PC-9 (cell line): ENCODE measurements at regions not wholly inside any gene's neighbourhood (a gene's known extent, or its start where the extent isn't known, plus 50 kb on each side); places are given as distances from the start of the nearest gene placed in this dataset.

Experiments used
- BruUV-seq: library from RNA; stranded (reverse); fragments of 400-500 nt; replicated peaks from 2 replicates; lab custom pipeline; 2021; lab: Mats Ljungman, UMichigan
- CTCF ChIA-PET: fragments of 300-600 bp; sonication (Branson Sonifier 250); formaldehyde crosslinking; loops from one replicate; lab custom pipeline; 2022; ENCODE audit warnings: antibody characterized with exemption; lab: Charles Lee
- POLR2A ChIA-PET: fragments of 300-600 bp; sonication (Branson Sonifier 250); formaldehyde crosslinking; loops from one replicate; lab custom pipeline; 2022; ENCODE audit warnings: antibody characterized with exemption; ENCODE audit not compliant: unreplicated experiment; lab: Charles Lee
- DNase-seq, 2 experiments: peaks; one replicate each; pipeline versions ENCODE4 v3.0.0 to v3.0.0-alpha.2; 2015 to 2022; ENCODE audit warnings: mixed read lengths in 1 of 2
- H2AFZ ChIP-seq: fragments of 200-600 bp; sonication (generic); 2 replicates; pipeline ENCODE4 v1.8.1; 2017; ENCODE audit warnings: antibody characterized with exemption
- H3F3A ChIP-seq: fragments of 200-600 bp; sonication (generic); 2 replicates; pipeline ENCODE4 v1.8.1; 2017; ENCODE audit warnings: antibody characterized with exemption, mild to moderate bottlenecking, low read depth; ENCODE audit not compliant: insufficient read depth
- H3K27ac ChIP-seq: fragments of 200-600 bp; sonication (generic); 2 replicates; pipeline ENCODE4 v1.6.1; 2016; ENCODE audit warnings: mixed run types
- H3K27me3 ChIP-seq: fragments of 200-600 bp; sonication (generic); 2 replicates; pipeline ENCODE4 v1.6.1; 2016; ENCODE audit warnings: low read depth, mixed run types; ENCODE audit not compliant: insufficient read depth
- H3K36me3 ChIP-seq: fragments of 200-600 bp; sonication (generic); 2 replicates; pipeline ENCODE4 v1.6.1; 2016; ENCODE audit warnings: low read depth, mixed run types
- H3K4me1 ChIP-seq: fragments of 200-600 bp; sonication (generic); replicated peaks from 2 replicates; pipeline ENCODE4 v1.6.1; 2016; ENCODE audit warnings: mixed run types; ENCODE audit not compliant: insufficient read depth
- H3K4me2 ChIP-seq: fragments of 200-600 bp; sonication (generic); 2 replicates; pipeline ENCODE4 v1.6.1; 2017; ENCODE audit warnings: mixed run types
- H3K4me3 ChIP-seq: fragments of 200-600 bp; sonication (generic); 2 replicates; pipeline ENCODE4 v1.6.1; 2016; ENCODE audit warnings: mixed run types
- H3K79me2 ChIP-seq: fragments of 200-600 bp; sonication (generic); 2 replicates; pipeline ENCODE4 v1.6.1; 2017; ENCODE audit warnings: low read depth, mixed run types
- H3K9me2 ChIP-seq: fragments of 200-600 bp; sonication (generic); 2 replicates; pipeline ENCODE4 v1.8.1; 2017; ENCODE audit warnings: mild to moderate bottlenecking; ENCODE audit not compliant: insufficient read depth
- H3K9me3 ChIP-seq: fragments of 200-600 bp; sonication (generic); 2 replicates; pipeline ENCODE4 v1.8.1; 2016; ENCODE audit warnings: low read depth; ENCODE audit not compliant: insufficient read depth
- H4K20me1 ChIP-seq: fragments of 200-600 bp; sonication (generic); 2 replicates; pipeline ENCODE4 v1.8.1; 2017; ENCODE audit not compliant: insufficient read depth
- CTCF ChIP-seq: fragments of 200-600 bp; sonication (generic); conservative IDR thresholded peaks from 2 replicates; pipeline ENCODE4 v1.6.1; 2017; ENCODE audit warnings: mixed run types, antibody characterized with exemption, mild to moderate bottlenecking, moderate library complexity
- EZH2 ChIP-seq: fragments of 200-600 bp; sonication (generic); IDR thresholded peaks from 2 replicates; pipeline ENCODE4 v1.8.0; 2017; ENCODE audit warnings: antibody characterized with exemption, low read depth
- intact Hi-C: fragments of 100-400 bp; cut with micrococcal nuclease; formaldehyde crosslinking; loops from one replicate; pipeline ENCODE4 v1.10.0; 2022; ENCODE audit not compliant: unreplicated experiment

- H3F3A ChIP-seq, result no peaks in the 10 kb centered on the region
- H3K4me1 ChIP-seq, result no peaks in the 10 kb centered on the region
- no peaks in the 10 kb centered on the region for H3K79me2 ChIP-seq
- TF ChIP-seq EZH2 (no peak), CTCF (no peak)
- ChIA-PET CTCF (no interaction called here), POLR2A (no interaction called here)
- BruUV-seq, result no TSS peak
- no peaks in the 10 kb centered on the region for H3K36me3 ChIP-seq
- intact Hi-C loops, result no loop called here
- H3K4me2 ChIP-seq, result no peak overlapping the region
- H4K20me1 ChIP-seq, result no peaks in the 10 kb centered on the region
- H2AFZ ChIP-seq, result no peak overlapping the region
- no peaks in the 10 kb centered on the region for H3K27me3 ChIP-seq
- H3K27ac ChIP-seq, result no peak overlapping the region
- H3K9me2 ChIP-seq, result no peaks in the 10 kb centered on the region
- no peak for DNase-seq
- H3K9me3 ChIP-seq, result no peaks in the 10 kb centered on the region
- no peak overlapping the region for H3K4me3 ChIP-seq
Measured at GRCh38 chr3:159356606-159357005, 554.8 kb downstream of the MFSD1 start.

GRCh38 chr3:159364511-159364910 lies 562.7 kb downstream of the MFSD1 start:
- Histone ChIP-seq H3K4me2 (no peak overlapping the region), H3K36me3 (no peaks in the 10 kb centered on the region), H3K27ac (no peak overlapping the region), H3K4me3 (no peak overlapping the region), H3K9me3 (no peaks in the 10 kb centered on the region), H3K4me1 (no peaks in the 10 kb centered on the region), H3K27me3 (no peaks in the 10 kb centered on the region), H2AFZ (no peak overlapping the region), H3F3A (no peaks in the 10 kb centered on the region), H3K9me2 (no peaks in the 10 kb centered on the region), H4K20me1 (no peaks in the 10 kb centered on the region), H3K79me2 (no peaks in the 10 kb centered on the region)
- ChIA-PET CTCF (no interaction called here), POLR2A (no interaction called here)
- no peak for DNase-seq
- TF ChIP-seq EZH2, result no peak
- TF ChIP-seq CTCF, result no peak
- BruUV-seq, result no TSS peak
- intact Hi-C loops, result no loop called here

- CTCF ChIA-PET, result no interaction called here
- no peak overlapping the region for H3K4me2 ChIP-seq
- no peak for DNase-seq
Measured at GRCh38 chr3:159366476-159366875, 564.6 kb downstream of the MFSD1 start.

More at GRCh38 chr3:159366476-159366875, 564.6 kb downstream of the MFSD1 start:
- no peak for TF ChIP-seq EZH2
- no peak for TF ChIP-seq CTCF
- no peak overlapping the region for H3K27ac ChIP-seq
- BruUV-seq, result no TSS peak
- H2AFZ ChIP-seq, result no peak overlapping the region
- H3F3A ChIP-seq, result no peaks in the 10 kb centered on the region
- H4K20me1 ChIP-seq, result no peaks in the 10 kb centered on the region
- H3K36me3 ChIP-seq, result no peaks in the 10 kb centered on the region
- H3K79me2 ChIP-seq, result no peaks in the 10 kb centered on the region
- no peak overlapping the region for H3K4me3 ChIP-seq
- H3K27me3 ChIP-seq, result no peaks in the 10 kb centered on the region
- intact Hi-C loops, result no loop called here
- H3K9me2 ChIP-seq, result no peaks in the 10 kb centered on the region
- H3K9me3 ChIP-seq, result no peaks in the 10 kb centered on the region
- POLR2A ChIA-PET, result no interaction called here
- no peaks in the 10 kb centered on the region for H3K4me1 ChIP-seq
